ENCODE measurements at regions not wholly inside any gene's neighbourhood (a gene's known extent, or its start where the extent isn't known, plus 50 kb on each side); places are given as distances from the start of the nearest gene placed in this dataset.

DNA sequence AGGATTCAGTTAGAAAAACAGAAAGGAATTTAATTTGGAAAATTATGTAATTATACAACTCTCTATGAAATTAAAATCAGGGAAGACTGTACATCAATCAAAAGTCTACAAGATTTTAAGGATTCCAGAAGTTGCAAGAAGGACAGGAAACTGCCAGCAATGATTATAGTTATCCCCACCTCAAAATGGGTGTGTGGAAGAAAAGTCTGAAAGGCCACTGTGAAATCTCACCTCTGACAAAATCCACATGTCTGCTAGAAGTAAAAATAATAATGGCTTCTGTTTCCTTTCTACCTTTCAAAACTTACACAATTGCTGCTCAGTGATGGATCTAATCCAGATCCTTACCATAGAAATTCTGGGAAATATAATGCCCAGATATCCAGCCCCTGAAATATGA, 708.1 kb upstream of the ADGRL4 start:
- Histone ChIP-seq H2AFZ (ENCODE audit: low read depth, low read length, severe bottlenecking) (peak overlapping the region; percentile 23), H3K4me3 (ENCODE audit: insufficient read depth, low read length, poor library complexity, severe bottlenecking) (no peak overlapping the region), H3K79me2 (ENCODE audit: insufficient read depth, low read length) (no peaks in the 10 kb centered on the region), H3K9me3 (ENCODE audit: insufficient read depth, low read length) (peaks cover 11% of the 10 kb centered on the region; the same call in 1 of the 2 replicates), H3K27ac (ENCODE audit: low read depth, low read length) (no peak overlapping the region), H3K9ac (ENCODE audit: low read length) (no peak overlapping the region), H3F3A (ENCODE audit: insufficient read depth) (peaks cover 23% of the 10 kb centered on the region), H3K36me3 (ENCODE audit: low read length) (no peaks in the 10 kb centered on the region), H3K27me3 (ENCODE audit: low read length) (no peaks in the 10 kb centered on the region), H3K4me2 (ENCODE audit: low read depth, low read length, poor library complexity, severe bottlenecking) (no peak overlapping the region), H4K20me1 (ENCODE audit: low read depth, low read length) (no peaks in the 10 kb centered on the region), H3K9me2 (replicated peaks; ENCODE audit: insufficient read depth, low read length) (no peaks in the 10 kb centered on the region)
- TF ChIP-seq, protein P1, sequence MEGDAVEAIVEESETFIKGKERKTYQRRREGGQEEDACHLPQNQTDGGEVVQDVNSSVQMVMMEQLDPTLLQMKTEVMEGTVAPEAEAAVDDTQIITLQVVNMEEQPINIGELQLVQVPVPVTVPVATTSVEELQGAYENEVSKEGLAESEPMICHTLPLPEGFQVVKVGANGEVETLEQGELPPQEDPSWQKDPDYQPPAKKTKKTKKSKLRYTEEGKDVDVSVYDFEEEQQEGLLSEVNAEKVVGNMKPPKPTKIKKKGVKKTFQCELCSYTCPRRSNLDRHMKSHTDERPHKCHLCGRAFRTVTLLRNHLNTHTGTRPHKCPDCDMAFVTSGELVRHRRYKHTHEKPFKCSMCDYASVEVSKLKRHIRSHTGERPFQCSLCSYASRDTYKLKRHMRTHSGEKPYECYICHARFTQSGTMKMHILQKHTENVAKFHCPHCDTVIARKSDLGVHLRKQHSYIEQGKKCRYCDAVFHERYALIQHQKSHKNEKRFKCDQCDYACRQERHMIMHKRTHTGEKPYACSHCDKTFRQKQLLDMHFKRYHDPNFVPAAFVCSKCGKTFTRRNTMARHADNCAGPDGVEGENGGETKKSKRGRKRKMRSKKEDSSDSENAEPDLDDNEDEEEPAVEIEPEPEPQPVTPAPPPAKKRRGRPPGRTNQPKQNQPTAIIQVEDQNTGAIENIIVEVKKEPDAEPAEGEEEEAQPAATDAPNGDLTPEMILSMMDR (IDR thresholded peaks at IDR 0.05; ENCODE audit: insufficient read depth, low read length, poor library complexity, severe bottlenecking): no peak
- TF ChIP-seq EZH2phosphoT487 (conservative IDR thresholded peaks at IDR 0.05; ENCODE audit: low read length): no peak

DNA sequence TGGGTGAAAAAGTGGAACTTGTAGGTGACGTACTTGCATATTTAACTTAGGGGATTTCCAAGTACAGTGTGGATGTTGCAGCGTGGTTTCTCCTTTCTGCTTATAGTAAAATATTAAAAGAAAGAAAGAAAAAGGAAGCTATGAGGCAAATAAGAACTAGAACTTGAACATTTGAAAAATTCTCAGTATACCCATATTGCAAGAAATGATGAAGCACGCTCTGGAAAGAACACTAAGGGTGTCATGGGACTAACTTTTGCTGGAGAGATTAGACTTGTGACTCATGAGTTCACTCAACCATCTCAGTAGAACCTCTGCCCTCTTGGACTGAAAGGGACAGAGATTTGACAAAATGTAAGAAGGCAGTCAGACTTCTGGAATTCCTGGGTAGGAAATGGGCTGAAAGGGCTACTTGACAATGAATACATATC, 704.5 kb upstream of the ADGRL4 start:
- peak overlapping the region; percentile 82 for H3K4me2 ChIP-seq (ENCODE audit: low read depth, low read length, poor library complexity, severe bottlenecking)
- peak overlapping the region; percentile 54 for H3K9ac ChIP-seq (ENCODE audit: low read length)

DNA sequence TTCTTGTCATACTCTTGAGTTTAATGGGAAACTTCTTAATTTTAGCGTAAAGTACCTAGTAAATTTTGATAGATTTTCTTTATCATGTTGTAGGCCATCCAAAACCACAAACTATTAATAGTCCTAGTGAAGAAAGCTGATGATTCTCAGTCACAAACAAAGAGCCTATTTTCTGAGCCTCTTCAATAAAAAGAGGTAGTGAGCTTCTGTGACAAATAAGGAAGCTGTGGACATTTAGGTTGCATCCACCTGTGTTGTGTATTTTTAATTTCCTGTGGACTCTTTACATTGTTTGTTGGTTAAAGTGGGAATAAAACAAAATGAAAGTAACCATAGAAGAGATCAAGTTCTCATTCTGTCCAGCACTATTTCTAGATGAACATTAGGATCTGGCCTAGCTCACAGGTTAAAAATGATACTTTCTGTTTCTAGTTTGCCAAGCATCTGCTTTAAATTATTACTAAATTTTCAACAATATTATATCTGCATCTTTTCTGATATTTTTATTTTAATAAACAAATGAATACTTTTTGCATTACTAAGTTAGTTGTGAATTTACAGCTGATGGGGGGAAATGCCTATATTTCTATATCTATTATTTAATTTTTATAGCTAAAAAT, 702.2 kb upstream of the ADGRL4 start:
- Histone ChIP-seq H4K20me1 (ENCODE audit: low read depth, low read length) (no peaks in the 10 kb centered on the region), H3K4me3 (ENCODE audit: insufficient read depth, low read length, poor library complexity, severe bottlenecking) (peak overlapping the region; percentile 16), H2AFZ (ENCODE audit: low read depth, low read length, severe bottlenecking) (peak overlapping the region; percentile 81), H3K27ac (ENCODE audit: low read depth, low read length) (peak overlapping the region; percentile 95), H3F3A (ENCODE audit: insufficient read depth) (peaks cover 48% of the 10 kb centered on the region), H3K4me2 (ENCODE audit: low read depth, low read length, poor library complexity, severe bottlenecking) (peak overlapping the region; percentile 82), H3K79me2 (ENCODE audit: insufficient read depth, low read length) (no peaks in the 10 kb centered on the region), H3K9me2 (replicated peaks; ENCODE audit: insufficient read depth, low read length) (no peaks in the 10 kb centered on the region), H3K9me3 (ENCODE audit: insufficient read depth, low read length) (no peaks in the 10 kb centered on the region), H3K27me3 (ENCODE audit: low read length) (no peaks in the 10 kb centered on the region), H3K9ac (ENCODE audit: low read length) (peak overlapping the region; percentile 54), H3K36me3 (ENCODE audit: low read length) (no peaks in the 10 kb centered on the region)
- TF ChIP-seq, protein P1 (IDR thresholded peaks at IDR 0.05; ENCODE audit: insufficient read depth, low read length, poor library complexity, severe bottlenecking): no peak
- no peak for TF ChIP-seq EZH2phosphoT487 (conservative IDR thresholded peaks at IDR 0.05; ENCODE audit: low read length)

More for the DNA sequence above, 704.5 kb upstream of the ADGRL4 start:
- TF ChIP-seq EZH2phosphoT487 (conservative IDR thresholded peaks at IDR 0.05; ENCODE audit: low read length): no peak
- TF ChIP-seq, protein P1 (IDR thresholded peaks at IDR 0.05; ENCODE audit: insufficient read depth, low read length, poor library complexity, severe bottlenecking): no peak
- Histone ChIP-seq H3K79me2 (ENCODE audit: insufficient read depth, low read length) (no peaks in the 10 kb centered on the region), H2AFZ (ENCODE audit: low read depth, low read length, severe bottlenecking) (no peak overlapping the region), H3K4me3 (ENCODE audit: insufficient read depth, low read length, poor library complexity, severe bottlenecking) (peak overlapping the region; percentile 25), H4K20me1 (ENCODE audit: low read depth, low read length) (no peaks in the 10 kb centered on the region), H3K27ac (ENCODE audit: low read depth, low read length) (peak overlapping the region; percentile 95), H3K27me3 (ENCODE audit: low read length) (no peaks in the 10 kb centered on the region), H3K9me3 (ENCODE audit: insufficient read depth, low read length) (no peaks in the 10 kb centered on the region), H3K36me3 (ENCODE audit: low read length) (no peaks in the 10 kb centered on the region), H3F3A (ENCODE audit: insufficient read depth) (peaks cover 48% of the 10 kb centered on the region), H3K9me2 (replicated peaks; ENCODE audit: insufficient read depth, low read length) (no peaks in the 10 kb centered on the region)

Data from SU-DHL-6 (cell line).